GM12873 (cell line): ENCODE measurements at regions not wholly inside any gene's neighbourhood (a gene's known extent, or its start where the extent isn't known, plus 50 kb on each side); places are given as distances from the start of the nearest gene placed in this dataset.

Experiments
- CTCF ChIP-seq: IDR thresholded peaks from 2 replicates; pipeline ENCODE4 v1.5.1; 2012; ENCODE audit warnings: low read depth, mild to moderate bottlenecking, moderate library complexity, low read length, control low read depth; ENCODE audit not compliant: insufficient read depth; ENCODE audit errors: missing control alignments

- no peak for TF ChIP-seq CTCF
Observed at GRCh38 chr5:106691701-106692100, 979.0 kb downstream of the EFNA5 start.

DNA sequence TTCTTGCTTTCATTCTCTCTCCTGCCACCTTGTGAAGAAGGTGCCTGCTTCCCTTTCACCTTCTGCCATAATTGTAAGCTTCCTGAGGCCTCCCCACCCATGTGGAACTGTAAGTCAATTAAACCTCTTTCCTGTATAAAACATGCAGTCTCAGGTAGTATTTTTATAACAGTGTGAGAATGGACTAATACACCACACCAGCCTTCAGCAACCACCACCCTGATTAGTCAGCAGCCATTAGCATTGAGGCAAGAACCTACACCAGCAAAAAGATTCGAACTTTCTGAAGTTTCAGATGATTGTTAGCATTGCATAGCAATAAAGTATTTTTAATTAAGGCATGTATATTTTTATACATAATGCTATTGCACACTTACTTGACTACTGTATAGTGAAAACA, 980.2 kb downstream of the EFNA5 start:
- no peak for TF ChIP-seq CTCF

GRCh38 chr5:106680330-106680729, 990.4 kb downstream of the EFNA5 start:
- TF ChIP-seq CTCF: no peak

- no peak for TF ChIP-seq CTCF
Observed at GRCh38 chr5:106677057-106677456, 993.7 kb downstream of the EFNA5 start.

- no peak for TF ChIP-seq CTCF
Observed at GRCh38 chr5:106675687-106676086, 995.0 kb downstream of the EFNA5 start.

DNA sequence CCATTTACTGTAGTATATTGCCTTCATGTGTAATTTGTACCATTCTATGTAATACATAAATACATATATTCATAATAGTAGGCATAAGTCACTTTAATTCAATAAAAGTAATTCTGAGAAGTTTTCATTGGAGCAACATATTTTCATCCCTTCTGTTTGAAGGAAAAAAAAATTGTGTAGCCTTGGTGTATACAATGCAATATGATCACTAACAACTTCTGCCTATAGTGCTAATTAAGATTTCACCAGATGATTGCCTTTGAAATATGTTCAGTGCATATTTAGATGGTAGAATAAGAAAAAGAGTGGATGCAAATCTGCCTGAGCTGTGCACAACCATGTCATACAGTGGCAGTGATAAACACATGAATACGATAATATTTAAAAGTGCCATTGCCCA, 996.8 kb downstream of the EFNA5 start:
- no peak for TF ChIP-seq CTCF

GRCh38 chr5:106661866-106662265, 1008.9 kb downstream of the EFNA5 start:
- TF ChIP-seq CTCF: no peak
